Fibroblast of skin of left biceps (primary cell): ENCODE measurements at regions not wholly inside any gene's neighbourhood (a gene's known extent, or its start where the extent isn't known, plus 50 kb on each side); places are given as distances from the start of the nearest gene placed in this dataset.
"Not testable (repeated sequence)": the region's sequence is repeated elsewhere in the genome, so short reads cannot be mapped to it uniquely, and the experiment has no call there.

ENCODE experiments used
- DNase-seq, 2 experiments: peaks; one replicate each; pipeline ENCODE4 v3.0.0-alpha.2; 2013; ENCODE audit warnings: low read depth in 2 of 2

- DNase-seq, result no peak
Measured at GRCh38 chr6:164398647-164399046, 910.8 kb downstream of the C6orf118 start.

- DNase-seq, result no peak
Measured at GRCh38 chr6:164396071-164397047, 913.0 kb downstream of the C6orf118 start.

GRCh38 chr6:164379795-164380194 is 929.6 kb downstream of the C6orf118 start:
- no peak for DNase-seq

- no peak for DNase-seq
Measured at GRCh38 chr6:164378330-164378729, 931.1 kb downstream of the C6orf118 start.

GRCh38 chr6:164377348-164377918 is 932.0 kb downstream of the C6orf118 start:
- DNase-seq, result no peak

- no peak for DNase-seq
Measured at GRCh38 chr6:164370773-164371172, 938.6 kb downstream of the C6orf118 start.

GRCh38 chr6:164359441-164359840 is 944.9 kb downstream of the QKI start:
- DNase-seq, result no peak

GRCh38 chr6:164359036-164359435 is 944.5 kb downstream of the QKI start:
- DNase-seq, result no peak

- DNase-seq, result no peak
Measured at GRCh38 chr6:164356814-164357213, 942.3 kb downstream of the QKI start.

GRCh38 chr6:164347455-164347854 is 932.9 kb downstream of the QKI start:
- no peak for DNase-seq

- DNase-seq, result no peak
Measured at GRCh38 chr6:164346631-164347030, 932.1 kb downstream of the QKI start.

GRCh38 chr6:164345806-164346496 is 931.4 kb downstream of the QKI start:
- no peak for DNase-seq

- DNase-seq, result no peak
Measured at GRCh38 chr6:164345327-164345726, 930.8 kb downstream of the QKI start.

- no peak for DNase-seq
Measured at GRCh38 chr6:164344801-164345291, 930.3 kb downstream of the QKI start.

GRCh38 chr6:164339442-164339841 is 924.9 kb downstream of the QKI start:
- DNase-seq, result not testable (repeated sequence)

- no peak for DNase-seq
Measured at GRCh38 chr6:164337925-164338397, 923.4 kb downstream of the QKI start.

GRCh38 chr6:164337024-164337924 is 922.8 kb downstream of the QKI start:
- no peak for DNase-seq

GRCh38 chr6:164336455-164336854 is 921.9 kb downstream of the QKI start:
- DNase-seq, result no peak

- no peak for DNase-seq
Measured at GRCh38 chr6:164331026-164331425, 916.5 kb downstream of the QKI start.

GRCh38 chr6:164325168-164325567 is 910.6 kb downstream of the QKI start:
- DNase-seq, result no peak

GRCh38 chr6:164322533-164322932 is 908.0 kb downstream of the QKI start:
- DNase-seq, result peak; percentile 18 to 23
